HS-5 (cell line): ENCODE measurements at regions not wholly inside any gene's neighbourhood (a gene's known extent, or its start where the extent isn't known, plus 50 kb on each side); places are given as distances from the start of the nearest gene placed in this dataset.
A peak's percentile ranks its signal among the peaks of the same experiment; 100 is the strongest.

Source experiments
- DNase-seq: peaks from one replicate; pipeline ENCODE4 v3.0.0-alpha.2; 2012; ENCODE audit warnings: low read depth

DNA sequence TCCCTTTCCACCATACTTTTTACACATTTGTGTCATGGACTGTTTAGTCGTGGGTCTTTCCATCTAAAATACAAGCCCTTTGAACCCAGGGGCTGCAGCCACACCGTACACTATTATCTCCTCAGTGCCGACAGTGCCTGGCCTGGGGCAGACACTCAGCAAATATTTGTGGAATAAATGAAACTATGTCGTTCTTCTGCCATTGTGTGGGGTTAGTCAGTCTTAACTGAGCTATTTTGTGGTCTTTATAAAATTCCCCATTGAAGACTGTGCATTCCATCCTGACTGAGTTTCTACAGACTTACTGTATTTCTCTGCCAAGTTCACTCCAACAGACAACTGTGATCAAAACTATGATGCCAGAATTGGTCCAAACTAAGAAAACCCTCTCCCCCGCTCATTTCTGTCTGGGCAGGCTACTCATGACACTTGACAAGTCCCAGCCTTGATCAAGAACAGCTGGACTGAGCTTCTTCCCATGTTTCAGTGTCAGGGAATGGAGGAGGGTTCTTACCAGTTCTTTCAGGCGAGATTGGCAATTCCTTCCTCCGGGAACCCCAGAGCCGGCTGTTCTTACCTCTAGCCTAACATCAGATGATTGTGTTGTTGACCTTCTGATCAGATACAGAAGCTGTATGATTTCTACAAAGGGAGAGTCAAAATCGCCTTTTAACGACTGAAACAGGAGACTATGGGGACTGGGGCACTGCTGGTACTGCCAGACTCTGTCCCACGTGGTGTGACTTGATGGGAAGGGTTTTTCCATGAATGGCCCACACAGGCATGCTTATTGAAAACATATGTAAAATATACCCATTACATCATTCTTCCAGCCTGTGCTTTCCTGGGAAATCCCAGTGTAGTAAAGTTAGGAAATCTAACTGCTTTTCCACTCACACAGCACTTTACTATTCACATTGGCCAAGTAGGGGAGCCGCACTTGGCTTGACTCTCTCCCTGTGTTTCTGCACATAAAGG lies 77.4 kb upstream of the NPAS2 start:
- peak; percentile 100 for DNase-seq

DNA sequence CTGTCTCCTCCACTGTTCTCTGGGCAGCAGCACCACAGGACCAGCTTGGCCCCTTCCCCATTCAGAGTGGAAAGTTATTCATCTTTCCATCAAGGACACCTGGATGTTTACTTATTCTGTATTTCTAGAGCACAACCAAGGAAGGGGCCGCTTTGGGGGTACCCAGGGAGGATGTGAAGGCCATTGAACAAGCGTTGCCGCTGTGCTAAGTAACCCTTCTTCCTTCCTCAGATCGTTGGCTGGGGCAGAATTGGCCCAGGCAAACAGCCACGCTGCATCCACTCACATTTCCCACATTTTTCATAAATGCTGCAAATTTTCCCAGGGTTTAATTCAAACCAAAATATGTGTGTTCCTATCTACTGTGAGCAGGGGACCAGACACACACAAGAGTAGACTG lies 76.2 kb upstream of the NPAS2 start:
- no peak for DNase-seq

GRCh38 chr2:100744184-100744583 lies 75.8 kb upstream of the NPAS2 start:
- no peak for DNase-seq

DNA sequence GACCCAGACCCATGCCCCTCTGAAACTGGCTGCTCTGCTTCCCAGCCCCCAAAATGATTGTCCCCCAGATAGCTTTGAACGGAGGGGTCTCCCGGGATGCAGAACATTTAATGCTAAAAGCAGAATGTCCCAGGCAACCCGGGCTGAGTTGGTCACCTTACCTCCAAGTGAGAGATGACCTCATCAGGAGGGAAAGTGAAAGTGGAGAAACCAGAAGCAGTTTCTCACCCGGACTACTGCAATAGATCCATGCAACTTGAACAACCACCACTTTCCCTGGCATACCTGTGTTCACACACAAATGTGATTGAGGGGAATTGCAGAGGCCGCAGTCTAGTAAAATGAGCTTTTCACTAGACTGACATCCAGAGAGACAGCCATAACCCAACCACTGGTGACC lies 75.3 kb upstream of the NPAS2 start:
- no peak for DNase-seq

DNA sequence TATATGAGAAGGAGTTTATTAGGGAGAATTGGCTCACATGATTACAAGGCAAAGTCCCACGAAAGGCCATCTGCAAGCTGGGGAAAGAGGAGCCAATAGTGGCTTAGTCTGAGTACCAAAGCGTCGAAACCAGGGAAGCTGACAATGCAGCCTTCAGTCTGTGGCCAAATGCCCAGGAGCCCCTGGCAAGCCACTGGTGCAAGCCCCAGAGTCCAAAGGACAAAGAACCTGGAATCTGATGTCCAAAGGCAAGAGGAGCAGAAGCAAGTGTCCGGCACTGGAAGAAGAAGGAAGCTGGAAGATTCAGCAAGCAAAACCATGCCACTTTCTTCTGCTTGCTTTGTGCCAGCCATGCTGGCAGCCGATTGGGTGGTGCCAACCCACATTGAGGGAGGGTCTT lies 74.3 kb upstream of the NPAS2 start:
- no peak for DNase-seq

DNA sequence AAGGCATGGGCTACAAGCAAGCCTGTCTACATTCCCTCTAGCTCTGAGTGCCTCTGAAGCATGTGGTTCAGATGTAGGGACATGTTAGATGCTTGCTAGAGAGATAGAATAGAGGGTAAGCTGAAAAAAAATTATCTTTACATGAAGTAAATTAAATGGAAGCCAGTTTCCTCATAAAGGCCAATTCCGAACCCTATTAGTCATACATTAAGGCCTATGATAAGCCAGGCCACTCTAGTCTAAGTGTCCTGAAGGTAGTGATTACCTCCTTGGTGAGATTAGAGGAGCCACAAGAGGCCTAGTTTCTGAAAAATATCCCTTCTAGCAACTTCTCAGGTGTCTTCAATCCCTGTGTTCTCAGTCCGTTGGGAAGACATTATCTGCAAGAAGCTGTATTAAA lies 72.4 kb upstream of the NPAS2 start:
- peak; percentile 76 for DNase-seq

DNA sequence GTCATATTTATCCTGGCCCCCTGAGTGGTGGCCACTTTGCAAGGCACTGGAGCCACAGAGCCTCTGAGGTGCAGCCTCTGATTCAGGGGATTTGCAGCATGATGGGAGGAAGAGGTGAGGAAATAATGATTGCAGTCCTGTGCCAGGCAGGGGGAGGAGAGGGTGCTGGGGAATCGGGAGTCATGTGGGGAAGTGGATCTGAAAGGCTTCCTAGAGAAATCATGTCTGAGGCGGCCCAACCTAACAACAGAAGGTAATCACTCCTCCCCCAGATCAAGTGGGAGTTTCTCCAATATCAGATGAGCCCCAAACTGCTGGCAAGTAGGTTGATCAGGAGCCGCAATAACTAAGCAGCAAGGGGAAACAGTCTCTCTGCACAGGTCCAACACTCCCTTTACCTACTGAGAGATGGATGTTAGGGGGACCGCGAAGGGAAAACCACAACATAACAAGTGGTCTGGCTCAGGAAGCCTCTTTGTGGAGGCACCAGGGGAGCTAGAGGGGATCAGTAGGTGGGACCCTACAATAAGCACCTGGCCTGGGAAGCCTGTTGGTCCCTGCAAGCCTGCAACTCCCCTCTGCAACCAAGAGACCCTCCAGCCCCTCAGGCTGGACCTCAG lies 71.8 kb upstream of the NPAS2 start:
- no peak for DNase-seq

DNA sequence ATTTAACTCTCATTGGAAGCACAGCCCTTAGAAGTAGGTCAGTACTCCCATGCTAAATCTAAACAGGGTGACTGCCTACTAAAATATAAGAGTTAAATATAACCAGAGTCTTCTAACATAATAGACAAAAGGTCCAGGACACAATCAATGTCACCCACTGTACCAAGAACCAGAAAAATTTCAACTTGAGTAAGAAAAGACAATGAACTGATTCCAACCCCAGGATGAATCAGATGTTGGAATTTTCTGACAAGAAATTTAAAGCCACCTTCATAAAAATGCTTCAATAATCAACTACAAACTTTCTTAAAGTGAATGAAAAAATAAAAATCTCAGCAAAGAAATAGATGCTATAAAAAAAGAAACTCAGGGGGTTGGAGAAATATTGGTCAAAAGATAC lies 71.3 kb upstream of the NPAS2 start:
- no peak for DNase-seq

DNA sequence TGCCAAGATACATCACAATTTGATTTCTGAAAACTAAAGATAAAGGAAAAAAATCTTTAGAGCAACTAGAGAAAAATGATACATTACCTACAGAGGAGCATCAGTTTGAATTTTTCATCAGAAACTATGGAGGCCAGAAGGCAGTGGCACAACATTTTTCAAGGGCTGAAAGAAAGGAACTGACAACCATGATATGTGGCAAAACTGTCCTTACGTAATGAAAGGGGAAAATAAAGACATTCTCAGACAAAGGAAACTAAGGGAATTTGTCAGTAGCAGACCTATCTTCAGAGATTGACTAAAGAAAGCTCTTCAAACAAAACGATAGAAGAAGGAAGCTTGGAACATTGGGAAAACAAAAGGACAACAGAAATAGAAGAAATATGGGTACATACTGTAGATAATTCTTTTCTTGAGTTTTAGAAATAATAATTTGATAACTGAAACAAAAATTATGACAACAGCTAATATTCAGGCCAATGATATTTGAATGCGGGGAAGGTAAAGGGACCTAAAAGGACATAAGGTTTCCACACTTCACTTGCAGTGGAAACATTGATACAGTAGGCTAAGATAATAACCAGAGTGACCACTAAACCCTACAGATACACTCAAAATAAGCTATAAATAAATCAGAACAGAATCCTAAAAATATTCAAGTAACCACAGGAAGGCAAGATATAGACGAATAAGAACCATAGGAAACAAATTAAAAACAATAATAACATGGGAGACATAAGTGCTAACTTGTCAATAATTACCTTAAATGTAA lies 70.0 kb upstream of the NPAS2 start:
- no peak for DNase-seq

DNA sequence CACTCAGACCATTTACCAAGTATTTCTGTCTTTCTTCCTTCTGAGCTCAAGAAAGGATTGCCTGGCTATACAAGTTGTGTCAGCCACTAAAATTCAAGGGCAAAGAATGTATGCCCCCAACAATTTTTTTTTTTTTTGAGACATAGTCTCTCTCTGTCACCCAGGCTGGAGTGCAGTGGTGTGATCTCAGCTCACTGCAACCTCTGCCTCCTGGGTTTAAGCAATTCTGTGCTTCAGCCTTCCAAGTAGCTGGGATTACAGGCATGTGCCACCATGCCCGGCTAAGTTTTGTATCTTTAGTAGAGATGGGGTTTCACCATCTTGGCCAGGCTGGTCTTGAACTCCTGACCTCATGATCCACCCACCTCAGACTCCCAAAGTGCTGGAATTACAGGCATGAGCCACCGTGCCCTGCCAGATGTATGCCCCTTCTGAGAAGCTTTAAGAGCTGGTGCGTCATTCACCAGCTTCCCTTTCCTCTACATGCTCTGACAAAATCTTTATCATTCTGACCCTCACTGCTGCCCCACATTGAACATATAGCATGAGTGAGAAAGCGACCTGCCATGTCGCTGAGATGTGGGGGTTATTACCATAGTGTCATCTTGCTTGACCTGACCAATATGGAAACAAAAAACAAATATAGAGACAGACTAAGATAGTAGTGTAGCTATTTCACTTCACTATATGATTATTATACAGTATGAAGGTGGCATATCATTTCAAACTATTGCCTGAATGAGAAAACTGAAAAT lies 67.9 kb upstream of the NPAS2 start:
- peak; percentile 96 for DNase-seq

GRCh38 chr2:100752628-100753333 lies 67.2 kb upstream of the NPAS2 start:
- peak; percentile 99 for DNase-seq

DNA sequence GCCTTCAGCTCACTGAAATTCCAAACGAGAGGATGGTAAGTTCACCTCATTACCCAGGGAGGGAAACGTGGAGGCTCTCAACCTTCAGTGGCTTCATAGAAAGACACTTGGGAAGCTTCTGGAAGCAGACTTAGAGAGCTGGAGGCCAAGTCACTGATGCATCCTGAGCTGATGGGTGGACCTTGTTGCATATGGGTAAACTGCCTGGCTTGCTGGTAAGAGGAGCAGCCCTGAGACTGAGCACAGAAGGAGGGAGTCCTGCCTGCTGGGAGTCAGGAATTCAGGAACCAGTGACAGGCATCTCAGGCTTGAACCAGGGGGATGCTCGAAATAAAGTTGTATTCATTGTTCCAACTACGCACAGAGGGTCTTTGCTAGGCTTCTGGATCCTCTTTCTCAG lies 66.5 kb upstream of the NPAS2 start:
- no peak for DNase-seq

- no peak for DNase-seq
Measured at GRCh38 chr2:100753881-100754280, 66.1 kb upstream of the NPAS2 start.

DNA sequence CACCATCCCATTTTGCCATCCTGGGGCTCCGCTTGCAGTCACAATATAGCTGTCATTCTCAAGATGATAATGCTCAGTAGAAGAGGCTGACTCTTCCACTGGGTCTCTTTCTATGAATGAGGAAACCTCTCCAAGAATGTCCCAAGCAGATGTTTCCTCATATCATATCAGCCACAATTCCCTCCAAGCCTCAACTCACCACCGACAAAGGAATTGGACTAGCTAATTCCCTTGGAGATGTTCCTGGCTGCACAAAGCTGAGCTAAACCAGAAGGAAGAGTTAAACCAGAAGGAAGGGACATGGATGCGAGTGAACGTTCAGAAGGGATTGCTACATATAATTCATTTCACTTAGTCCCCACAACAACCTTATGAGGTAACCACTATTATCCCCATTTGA lies 65.0 kb upstream of the NPAS2 start:
- no peak for DNase-seq

- DNase-seq, result no peak
Measured at GRCh38 chr2:100755441-100755840, 64.5 kb upstream of the NPAS2 start.

- DNase-seq, result no peak
Measured at GRCh38 chr2:100756704-100757103, 63.2 kb upstream of the NPAS2 start.

GRCh38 chr2:100757621-100758394 lies 62.1 kb upstream of the NPAS2 start:
- peak; percentile 78 for DNase-seq

DNA sequence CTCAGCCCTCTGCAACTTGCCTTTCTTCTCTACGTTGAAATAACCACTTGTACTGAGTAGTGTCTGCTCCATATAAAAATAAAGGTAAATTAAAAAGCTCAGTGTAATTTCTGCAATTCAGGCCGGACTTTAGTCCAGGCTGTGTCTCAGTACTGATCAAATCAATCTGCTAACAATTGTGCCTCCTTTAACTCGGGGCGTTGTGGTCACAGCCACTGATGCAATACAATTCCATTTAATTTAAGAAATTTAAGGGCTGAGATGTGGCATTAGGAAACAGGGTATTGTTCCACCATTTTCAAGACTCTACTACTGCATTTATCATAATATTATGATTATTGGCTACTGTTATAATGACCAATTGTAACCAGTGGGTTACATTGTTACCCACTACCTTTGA lies 60.0 kb upstream of the NPAS2 start:
- no peak for DNase-seq

- no peak for DNase-seq
Measured at GRCh38 chr2:100761365-100761764, 58.6 kb upstream of the NPAS2 start.

DNA sequence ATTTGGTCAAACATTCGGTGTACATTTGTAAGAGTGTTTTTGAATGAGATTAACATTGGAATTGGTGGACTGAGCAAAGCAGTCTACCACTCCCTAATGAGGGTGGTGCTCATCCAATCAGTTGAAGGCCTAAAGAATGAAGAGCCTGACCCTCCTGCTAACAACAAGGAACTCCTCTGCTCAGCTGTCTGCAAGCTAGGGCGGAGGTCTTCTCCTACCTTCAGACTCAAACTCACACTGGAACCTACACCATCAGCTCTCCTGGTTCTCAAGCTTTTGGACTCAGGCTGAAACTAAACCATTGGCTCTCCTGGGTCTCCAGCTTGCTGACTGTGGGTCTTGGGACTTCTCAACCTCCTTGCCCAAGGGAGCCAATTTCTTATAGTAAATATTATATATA lies 55.5 kb upstream of the NPAS2 start:
- no peak for DNase-seq

DNA sequence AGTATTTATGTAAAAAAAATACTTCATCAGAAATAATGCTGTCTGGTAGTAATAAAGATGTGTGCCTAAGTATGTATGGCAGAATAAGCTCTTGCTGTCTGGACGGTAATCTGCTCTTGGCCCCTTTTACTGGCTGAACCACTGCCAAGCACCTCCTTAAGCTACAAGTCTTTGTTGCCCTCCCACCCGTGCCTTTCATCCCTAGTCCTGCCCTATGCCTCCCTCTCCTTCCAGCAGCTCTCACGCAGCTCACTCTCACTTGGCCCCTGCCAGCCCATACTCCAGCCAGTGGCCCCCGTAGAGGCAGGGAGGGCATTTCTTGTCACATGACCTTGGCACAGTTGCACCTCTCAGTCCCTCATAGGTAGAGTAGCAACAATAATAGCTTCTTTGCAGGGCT lies 54.5 kb upstream of the NPAS2 start:
- DNase-seq, result no peak
